Activated naive CD4-positive, alpha-beta T cell treated with anti-CD3 and anti-CD28 coated beads for 36 hours (primary cell): ENCODE measurements at regions not wholly inside any gene's neighbourhood (a gene's known extent, or its start where the extent isn't known, plus 50 kb on each side); places are given as distances from the start of the nearest gene placed in this dataset.

Experiments
- CTCF ChIA-PET: fragments of 350-600 bp; sonication (Branson Sonifier 250); formaldehyde crosslinking; loops from one replicate; lab custom pipeline; 2021; ENCODE audit warnings: antibody characterized with exemption; lab: Charles Lee
- DNase-seq: peaks from one replicate; pipeline ENCODE4 v3.0.0-alpha.2; 2020
- H3K27ac Mint-ChIP-seq: one replicate; pipeline ENCODE4 v1.8.0; 2021; ENCODE audit warnings: mild to moderate bottlenecking, mixed read lengths
- H3K27me3 Mint-ChIP-seq: one replicate; pipeline ENCODE4 v1.8.0; 2021; ENCODE audit warnings: low read depth, mixed read lengths
- H3K36me3 Mint-ChIP-seq: one replicate; pipeline ENCODE4 v1.8.0; 2021; ENCODE audit warnings: low read depth, mixed read lengths
- H3K4me1 Mint-ChIP-seq: one replicate; pipeline ENCODE4 v1.8.0; 2021; ENCODE audit warnings: low read depth, mixed read lengths
- H3K4me3 Mint-ChIP-seq: one replicate; pipeline ENCODE4 v1.8.0; 2021; ENCODE audit warnings: mild to moderate bottlenecking, moderate library complexity, mixed read lengths
- H3K9me3 Mint-ChIP-seq: one replicate; pipeline ENCODE4 v1.8.0; 2021; ENCODE audit warnings: mixed read lengths
- intact Hi-C: fragments of 100-400 bp; cut with micrococcal nuclease; formaldehyde crosslinking; loops from one replicate; pipeline ENCODE4 v1.15.1; 2023

DNA sequence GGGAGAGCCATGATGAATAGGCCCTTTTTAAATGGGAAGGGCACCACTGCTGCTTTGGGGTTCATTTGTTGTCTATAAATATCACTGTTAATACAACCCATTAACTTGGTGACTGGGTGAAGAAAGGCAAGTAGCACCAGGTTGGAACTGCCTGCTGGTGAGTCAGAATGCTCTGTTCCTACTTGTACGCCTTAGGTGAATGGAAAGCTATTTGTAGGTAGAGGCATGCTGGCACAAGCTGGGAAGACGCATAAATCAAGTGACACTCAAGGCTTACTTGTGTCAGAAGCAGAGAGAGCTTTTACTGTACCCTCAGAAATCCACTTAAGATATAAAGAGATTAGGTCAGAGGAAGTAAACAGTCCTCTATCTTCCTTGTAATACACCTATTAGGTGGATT lies 142.5 kb downstream of the TMX1 start:
- H3K4me1 Mint-ChIP-seq: no peaks in the 10 kb centered on the region
- intact Hi-C loops: no loop called here
- CTCF ChIA-PET: interaction anchor here (1.4 kb wide), 1 partner anchor 393 kb away, joined by 4 read pairs; no protein-coding TSS in a partner anchor
- H3K36me3 Mint-ChIP-seq: no peaks in the 10 kb centered on the region
- DNase-seq: no peak
- no peak overlapping the region for H3K4me3 Mint-ChIP-seq
- H3K27me3 Mint-ChIP-seq: no peaks in the 10 kb centered on the region
- H3K27ac Mint-ChIP-seq: no peak overlapping the region
- H3K9me3 Mint-ChIP-seq: no peaks in the 10 kb centered on the region

DNA sequence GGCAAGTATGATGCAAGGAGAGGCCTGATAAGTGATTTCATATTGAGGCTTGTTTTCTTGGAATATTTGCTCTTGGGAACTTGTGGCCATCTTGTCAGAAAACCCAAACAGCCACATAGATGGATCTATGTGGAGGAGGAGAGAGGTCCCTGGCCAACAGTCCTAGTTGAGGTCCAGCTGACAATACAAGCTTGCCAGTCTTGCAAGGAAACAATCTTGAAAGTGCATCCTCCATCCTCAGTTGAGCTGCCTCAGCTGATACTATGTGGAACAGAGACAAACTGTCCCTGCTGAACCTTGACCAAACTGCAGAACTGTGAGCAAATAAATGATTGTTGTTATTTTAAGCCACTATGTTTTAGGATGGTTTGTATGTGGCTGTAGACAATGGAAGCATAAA lies 146.4 kb downstream of the TMX1 start:
- Mint-ChIP-seq H3K4me3 (no peak overlapping the region), H3K36me3 (no peaks in the 10 kb centered on the region), H3K27me3 (no peaks in the 10 kb centered on the region), H3K9me3 (no peaks in the 10 kb centered on the region), H3K27ac (no peak overlapping the region), H3K4me1 (no peaks in the 10 kb centered on the region)
- intact Hi-C loops: no loop called here
- CTCF ChIA-PET: no interaction called here
- DNase-seq: no peak

DNA sequence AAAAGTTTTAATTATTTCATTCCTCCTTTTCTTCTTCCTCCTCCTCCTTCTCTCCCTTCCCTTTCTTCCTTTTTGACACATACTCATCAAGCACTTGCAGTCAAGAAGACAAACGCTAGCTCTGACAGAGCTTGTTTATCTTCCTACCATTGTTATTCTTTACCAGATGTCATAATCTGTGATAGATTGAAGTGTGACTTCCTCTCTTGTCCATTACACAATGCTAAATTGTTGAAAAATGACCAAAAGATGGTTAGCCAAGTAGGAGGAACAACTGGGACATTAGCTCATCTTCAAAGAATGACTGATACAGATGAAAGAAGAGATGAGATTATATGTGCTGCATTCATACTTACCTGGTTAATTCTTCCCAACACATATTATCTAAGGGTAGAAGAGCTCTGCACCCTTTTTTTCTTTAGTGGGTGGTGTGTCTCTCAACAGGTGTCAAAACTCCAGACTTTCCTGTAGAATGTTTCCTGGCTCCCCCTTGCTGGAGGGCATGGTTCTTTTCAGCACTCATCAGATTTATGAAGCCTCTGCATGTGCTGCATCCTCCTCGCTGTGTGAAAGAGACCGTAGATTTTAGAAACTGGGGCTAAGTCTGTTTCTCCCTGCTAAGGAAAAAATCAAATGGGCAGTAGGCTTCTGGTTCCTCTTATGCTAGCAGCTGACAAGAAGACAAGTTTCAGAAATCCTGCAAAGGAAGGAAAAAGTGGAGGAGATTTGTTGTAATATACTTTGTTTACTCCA lies 147.1 kb downstream of the TMX1 start:
- no peaks in the 10 kb centered on the region for H3K9me3 Mint-ChIP-seq
- CTCF ChIA-PET: interaction anchor here (0.6 to 1.2 kb wide), 2 partner anchors 28 to 390 kb away, joined by 3 to 4 read pairs; no protein-coding TSS in a partner anchor
- H3K4me3 Mint-ChIP-seq: no peak overlapping the region
- no peaks in the 10 kb centered on the region for H3K4me1 Mint-ChIP-seq
- intact Hi-C loops: no loop called here
- H3K27me3 Mint-ChIP-seq: no peaks in the 10 kb centered on the region
- H3K27ac Mint-ChIP-seq: no peak overlapping the region
- no peak for DNase-seq
- H3K36me3 Mint-ChIP-seq: no peaks in the 10 kb centered on the region

DNA sequence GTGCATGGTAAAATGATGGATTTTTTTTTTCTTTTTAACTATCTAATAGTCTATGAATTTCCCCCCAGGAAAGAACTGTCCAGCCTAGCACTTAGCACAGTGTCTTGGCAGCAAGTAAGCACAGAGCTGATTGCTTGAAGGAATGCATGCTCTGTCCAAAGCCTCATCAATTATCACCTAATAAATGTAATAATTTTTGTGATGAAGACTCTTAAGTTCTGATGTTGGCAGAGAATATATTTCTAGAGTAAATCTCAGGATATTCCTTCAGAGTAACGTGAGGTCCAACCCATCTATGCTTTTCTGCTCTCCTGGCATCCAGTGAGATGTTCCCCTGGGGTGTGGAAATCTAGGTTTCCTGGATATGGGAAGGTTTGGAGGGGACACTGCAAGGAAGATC lies 152.4 kb downstream of the TMX1 start:
- Mint-ChIP-seq H3K4me1 (no peaks in the 10 kb centered on the region), H3K27me3 (no peaks in the 10 kb centered on the region), H3K4me3 (no peak overlapping the region), H3K36me3 (no peaks in the 10 kb centered on the region), H3K27ac (no peak overlapping the region), H3K9me3 (no peaks in the 10 kb centered on the region)
- intact Hi-C loops: no loop called here
- CTCF ChIA-PET: no interaction called here
- DNase-seq: no peak

DNA sequence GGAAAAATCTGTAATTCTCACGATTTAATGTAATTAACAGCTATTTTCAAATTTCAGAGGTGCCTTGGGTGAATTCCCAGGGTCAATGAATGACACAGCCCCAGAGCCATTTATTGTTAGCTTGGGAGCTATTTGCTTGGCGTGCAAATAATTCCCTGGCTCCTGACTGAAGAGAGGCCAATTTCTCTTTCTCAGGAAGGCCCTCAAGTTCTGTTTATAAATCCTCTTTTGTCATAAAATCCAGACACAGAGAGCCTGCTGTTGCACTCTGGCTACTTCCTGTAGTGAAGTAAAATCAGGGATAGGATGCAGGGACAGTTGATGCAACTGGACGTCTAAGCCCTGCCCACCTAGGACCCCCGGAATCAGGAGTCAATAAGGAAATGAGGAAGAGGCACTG lies 154.3 kb downstream of the TMX1 start:
- H3K27me3 Mint-ChIP-seq: no peaks in the 10 kb centered on the region
- DNase-seq: no peak
- CTCF ChIA-PET: no interaction called here
- no peak overlapping the region for H3K4me3 Mint-ChIP-seq
- H3K36me3 Mint-ChIP-seq: no peaks in the 10 kb centered on the region
- no peak overlapping the region for H3K27ac Mint-ChIP-seq
- intact Hi-C loops: no loop called here
- H3K4me1 Mint-ChIP-seq: no peaks in the 10 kb centered on the region
- H3K9me3 Mint-ChIP-seq: no peaks in the 10 kb centered on the region

DNA sequence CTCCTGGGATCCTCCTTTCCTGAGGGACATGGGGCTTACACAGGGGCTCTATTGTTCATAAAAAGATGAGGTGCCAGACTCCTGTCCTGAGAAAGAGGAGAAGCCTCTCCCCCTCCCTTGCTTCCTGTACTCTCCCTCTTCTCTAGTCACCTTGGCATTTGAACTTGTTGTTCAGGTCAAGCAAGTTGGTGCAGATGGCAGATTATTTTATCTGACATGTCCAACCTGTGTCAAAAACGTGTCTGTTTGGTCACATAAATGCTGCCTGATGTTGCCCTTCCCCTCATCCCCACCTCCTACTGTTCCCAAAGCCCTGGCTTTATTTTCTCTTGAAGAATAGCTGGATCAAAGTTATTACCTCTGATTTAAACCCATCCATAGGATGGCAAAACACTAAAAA lies 154.8 kb downstream of the TMX1 start:
- CTCF ChIA-PET: no interaction called here
- no peaks in the 10 kb centered on the region for H3K4me1 Mint-ChIP-seq
- no peaks in the 10 kb centered on the region for H3K27me3 Mint-ChIP-seq

DNA sequence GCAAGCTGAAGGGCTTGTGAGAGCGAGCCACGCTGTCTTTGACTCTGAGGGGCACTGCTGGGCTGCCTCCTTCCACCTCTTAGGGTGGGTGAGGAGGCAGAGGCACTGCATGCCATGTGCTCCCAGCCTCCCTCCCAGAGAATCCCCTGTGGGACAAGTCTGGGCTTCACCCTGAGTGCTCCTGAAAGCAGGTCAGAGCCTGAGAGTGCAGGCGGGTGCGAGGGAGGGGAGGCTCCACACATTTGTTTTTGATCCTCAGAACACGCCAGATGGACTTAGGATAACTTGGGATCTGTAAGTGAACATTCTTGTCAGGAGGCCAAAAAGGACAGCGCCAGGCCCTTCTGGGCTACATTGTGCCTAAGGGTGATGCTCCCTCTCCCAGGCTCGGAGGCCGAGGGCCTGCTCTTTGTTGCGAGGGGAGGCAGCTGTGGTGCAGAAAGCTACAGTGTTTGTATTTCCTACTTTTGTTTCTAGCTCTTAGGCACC lies 155.4 kb downstream of the TMX1 start:
- no peaks in the 10 kb centered on the region for H3K36me3 Mint-ChIP-seq
- no peaks in the 10 kb centered on the region for H3K9me3 Mint-ChIP-seq
- CTCF ChIA-PET: no interaction called here
- peaks cover 2% of the 10 kb centered on the region for H3K27me3 Mint-ChIP-seq
- no peak overlapping the region for H3K27ac Mint-ChIP-seq
- DNase-seq: no peak
- intact Hi-C loops: no loop called here
- H3K4me3 Mint-ChIP-seq: no peak overlapping the region
- H3K4me1 Mint-ChIP-seq: no peaks in the 10 kb centered on the region

More for the DNA sequence above, 154.8 kb downstream of the TMX1 start:
- Mint-ChIP-seq H3K36me3 (no peaks in the 10 kb centered on the region), H3K4me3 (no peak overlapping the region), H3K27ac (no peak overlapping the region), H3K9me3 (no peaks in the 10 kb centered on the region)
- intact Hi-C loops: no loop called here
- DNase-seq: no peak

DNA sequence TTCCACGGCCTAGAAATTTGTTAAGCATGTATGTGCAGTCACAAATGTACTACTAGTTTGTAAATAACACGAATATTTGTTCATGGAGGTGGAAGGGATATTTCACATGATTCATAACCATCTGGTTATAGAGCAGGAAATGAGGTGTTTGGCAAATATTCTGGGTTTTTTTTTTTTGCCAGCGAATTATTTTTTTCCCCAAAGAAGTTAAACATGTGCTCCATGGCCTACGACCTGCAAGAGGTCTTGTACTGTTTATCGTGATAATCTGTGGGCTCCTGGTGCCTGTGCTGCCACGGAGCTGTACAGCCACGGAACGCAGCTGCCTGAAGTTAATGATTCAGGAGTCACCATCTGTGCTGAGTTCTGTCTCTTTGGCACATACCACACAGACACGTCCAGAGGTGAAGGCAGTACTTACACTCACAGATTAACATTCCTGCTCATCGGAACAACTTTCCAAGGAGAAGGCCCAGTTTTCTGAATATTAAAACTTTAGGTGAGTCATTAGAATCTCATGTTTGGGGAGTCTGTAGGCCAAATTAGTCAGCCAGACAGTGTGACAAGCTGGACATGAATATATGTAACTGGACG lies 156.3 kb downstream of the TMX1 start:
- CTCF ChIA-PET: no interaction called here
- Mint-ChIP-seq H3K9me3 (no peaks in the 10 kb centered on the region), H3K27ac (no peak overlapping the region), H3K36me3 (no peaks in the 10 kb centered on the region), H3K4me3 (no peak overlapping the region), H3K27me3 (peaks cover 2% of the 10 kb centered on the region), H3K4me1 (no peaks in the 10 kb centered on the region)
- intact Hi-C loops: no loop called here
- no peak for DNase-seq

DNA sequence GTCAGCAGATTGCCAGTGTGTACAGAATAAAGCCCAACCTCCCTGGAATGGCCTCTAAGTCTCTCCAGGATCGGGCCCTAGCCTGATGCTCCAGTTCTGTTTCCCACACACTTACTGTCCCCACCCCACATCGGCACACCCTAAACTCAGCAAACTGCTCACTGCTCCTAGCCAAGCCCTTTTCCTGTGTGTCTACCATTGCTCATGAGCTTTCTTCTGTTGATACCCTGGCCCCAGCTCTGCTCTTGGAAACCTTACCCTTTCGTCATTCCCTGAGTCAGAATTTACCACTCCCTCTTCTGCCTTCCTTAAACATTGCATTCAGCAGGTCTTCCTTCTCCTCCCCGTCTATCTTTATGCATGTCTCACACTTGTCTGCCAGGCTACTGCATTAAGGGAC lies 158.9 kb downstream of the TMX1 start:
- H3K4me1 Mint-ChIP-seq: no peaks in the 10 kb centered on the region
- H3K27me3 Mint-ChIP-seq: peaks cover 2% of the 10 kb centered on the region
- H3K9me3 Mint-ChIP-seq: no peaks in the 10 kb centered on the region
- CTCF ChIA-PET: no interaction called here
- H3K27ac Mint-ChIP-seq: no peak overlapping the region
- DNase-seq: no peak
- no peak overlapping the region for H3K4me3 Mint-ChIP-seq
- H3K36me3 Mint-ChIP-seq: no peaks in the 10 kb centered on the region
- intact Hi-C loops: no loop called here

DNA sequence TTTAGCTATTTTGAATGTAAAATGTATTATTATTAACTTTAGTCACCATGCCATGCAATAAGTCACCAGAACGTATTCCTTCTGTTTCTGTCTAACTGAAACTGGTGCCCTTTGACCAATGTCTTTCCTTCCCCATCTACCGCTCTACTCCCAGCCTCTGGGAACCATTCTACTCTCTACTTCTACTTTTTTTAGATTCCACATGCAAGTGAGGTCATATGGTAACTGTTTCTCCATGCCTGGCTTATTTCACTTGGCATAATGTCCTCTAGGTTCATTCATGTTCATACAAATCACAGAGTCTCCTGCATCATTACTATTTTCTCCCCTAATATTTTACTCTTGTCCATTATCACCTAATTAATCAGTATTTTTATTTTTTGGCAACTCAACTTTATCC lies 160.1 kb downstream of the TMX1 start:
- no peaks in the 10 kb centered on the region for H3K36me3 Mint-ChIP-seq

DNA sequence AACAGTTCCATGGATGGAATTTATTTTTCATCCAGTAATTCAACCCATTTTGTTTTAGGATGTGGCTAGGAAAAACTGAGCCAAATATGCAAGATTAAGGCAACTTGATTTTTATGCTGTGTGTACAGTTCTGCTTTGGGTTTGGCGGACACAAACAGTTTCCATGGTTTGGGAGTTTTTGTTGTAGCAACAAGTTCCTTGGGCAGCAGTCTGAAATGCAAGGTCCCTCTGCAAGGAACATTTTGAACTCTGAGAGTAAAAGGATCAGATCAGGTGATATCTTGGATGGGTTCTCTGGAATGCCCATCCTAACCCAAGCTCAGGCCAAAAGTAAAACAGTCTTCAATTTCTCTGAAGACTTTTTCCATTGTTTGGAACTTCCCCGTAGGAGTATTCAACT lies 161.2 kb downstream of the TMX1 start:
- Mint-ChIP-seq H3K9me3 (no peaks in the 10 kb centered on the region), H3K27ac (no peak overlapping the region), H3K27me3 (peaks cover 2% of the 10 kb centered on the region), H3K4me3 (no peak overlapping the region), H3K36me3 (no peaks in the 10 kb centered on the region), H3K4me1 (no peaks in the 10 kb centered on the region)
- CTCF ChIA-PET: interaction anchor here (0.6 kb wide), 1 partner anchor 589 kb away, joined by 3 read pairs; no protein-coding TSS in a partner anchor
- intact Hi-C loops: no loop called here
- no peak for DNase-seq

More for the DNA sequence above, 160.1 kb downstream of the TMX1 start:
- H3K27ac Mint-ChIP-seq: no peak overlapping the region
- CTCF ChIA-PET: no interaction called here
- no peaks in the 10 kb centered on the region for H3K4me1 Mint-ChIP-seq
- DNase-seq: no peak
- H3K9me3 Mint-ChIP-seq: no peaks in the 10 kb centered on the region
- intact Hi-C loops: no loop called here
- H3K27me3 Mint-ChIP-seq: peaks cover 2% of the 10 kb centered on the region
- H3K4me3 Mint-ChIP-seq: no peak overlapping the region

DNA sequence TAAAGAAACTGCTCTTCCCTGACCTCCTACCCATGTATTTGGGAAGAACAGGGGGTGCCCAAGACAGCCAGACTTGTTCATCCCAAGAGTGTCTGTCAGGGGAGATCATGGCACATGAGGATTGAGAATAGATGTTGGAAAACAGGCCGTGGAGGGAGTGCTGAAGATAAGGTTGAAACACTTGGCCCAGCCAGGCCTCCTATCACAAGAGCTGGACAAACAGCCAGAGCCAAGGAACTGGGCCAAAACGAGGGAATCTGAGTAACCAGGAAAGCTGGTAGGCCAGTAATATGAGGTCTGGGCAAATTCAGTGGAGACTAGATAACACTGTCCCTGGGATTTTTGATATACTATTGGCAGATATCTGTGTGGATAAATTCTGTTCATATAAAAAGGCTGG lies 161.7 kb downstream of the TMX1 start:
- H3K9me3 Mint-ChIP-seq: no peaks in the 10 kb centered on the region
- CTCF ChIA-PET: no interaction called here
- H3K4me3 Mint-ChIP-seq: no peak overlapping the region
- intact Hi-C loops: no loop called here
- no peak overlapping the region for H3K27ac Mint-ChIP-seq
- H3K27me3 Mint-ChIP-seq: peaks cover 2% of the 10 kb centered on the region
- no peaks in the 10 kb centered on the region for H3K4me1 Mint-ChIP-seq
- no peak for DNase-seq
- H3K36me3 Mint-ChIP-seq: no peaks in the 10 kb centered on the region

DNA sequence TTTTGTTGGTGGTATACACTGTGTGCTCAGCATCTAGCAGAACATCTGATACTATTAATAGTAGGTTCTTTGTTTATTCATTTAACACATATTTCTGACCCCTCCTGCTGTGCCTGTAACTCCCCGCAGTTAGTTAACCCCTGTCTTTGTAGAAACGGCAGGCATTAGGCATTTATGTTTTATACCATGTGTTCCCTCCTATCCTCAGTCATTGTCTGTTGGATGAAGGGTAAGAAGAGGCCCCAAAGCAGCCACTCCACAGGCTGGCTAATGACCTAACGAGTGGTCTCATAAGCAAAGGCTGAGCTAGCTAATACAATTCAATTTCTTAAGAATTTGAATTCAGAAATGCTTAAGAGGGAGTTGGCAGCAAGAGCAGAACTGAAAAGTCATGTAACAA lies 170.8 kb downstream of the TMX1 start:
- peaks cover 14% of the 10 kb centered on the region for H3K27me3 Mint-ChIP-seq
- H3K36me3 Mint-ChIP-seq: peaks cover 4% of the 10 kb centered on the region
- CTCF ChIA-PET: no interaction called here
- H3K9me3 Mint-ChIP-seq: peaks cover 8% of the 10 kb centered on the region
- H3K4me3 Mint-ChIP-seq: no peak overlapping the region
- DNase-seq: no peak
- H3K27ac Mint-ChIP-seq: no peak overlapping the region
- intact Hi-C loops: no loop called here
- H3K4me1 Mint-ChIP-seq: no peaks in the 10 kb centered on the region
